Neural crest cell (in vitro differentiated cells): ENCODE measurements at regions not wholly inside any gene's neighbourhood (a gene's known extent, or its start where the extent isn't known, plus 50 kb on each side); places are given as distances from the start of the nearest gene placed in this dataset.

Experiments used
- DNase-seq: peaks from one replicate; pipeline ENCODE4 v3.0.0; 2021; ENCODE audit warnings: low read depth, mixed read lengths, low spot score
- H3K27ac Mint-ChIP-seq: one replicate; pipeline ENCODE4 v1.8.0; 2021; ENCODE audit warnings: mild to moderate bottlenecking, mixed read lengths; ENCODE audit not compliant: unreplicated experiment
- H3K27me3 Mint-ChIP-seq: 2 replicates; pipeline ENCODE4 v1.8.0; 2021; ENCODE audit warnings: low read depth, mild to moderate bottlenecking, mixed read lengths
- H3K36me3 Mint-ChIP-seq: 2 replicates; pipeline ENCODE4 v1.8.0; 2021; ENCODE audit warnings: low read depth, mild to moderate bottlenecking, mixed read lengths
- H3K4me1 Mint-ChIP-seq: 2 replicates; pipeline ENCODE4 v1.8.0; 2021; ENCODE audit warnings: mixed read lengths
- H3K4me3 Mint-ChIP-seq: one replicate; pipeline ENCODE4 v1.8.0; 2021; ENCODE audit warnings: mild to moderate bottlenecking, mixed read lengths
- H3K9me3 Mint-ChIP-seq: 2 replicates; pipeline ENCODE4 v1.8.0; 2021; ENCODE audit warnings: mixed read lengths
- TF ChIP-seq, protein P1 (sequence below): fragments of 200-600 bp; sonication (generic); conservative IDR thresholded peaks from 2 replicates; pipeline ENCODE4 v1.5.0; 2021; ENCODE audit warnings: antibody characterized with exemption, mild to moderate bottlenecking

DNA sequence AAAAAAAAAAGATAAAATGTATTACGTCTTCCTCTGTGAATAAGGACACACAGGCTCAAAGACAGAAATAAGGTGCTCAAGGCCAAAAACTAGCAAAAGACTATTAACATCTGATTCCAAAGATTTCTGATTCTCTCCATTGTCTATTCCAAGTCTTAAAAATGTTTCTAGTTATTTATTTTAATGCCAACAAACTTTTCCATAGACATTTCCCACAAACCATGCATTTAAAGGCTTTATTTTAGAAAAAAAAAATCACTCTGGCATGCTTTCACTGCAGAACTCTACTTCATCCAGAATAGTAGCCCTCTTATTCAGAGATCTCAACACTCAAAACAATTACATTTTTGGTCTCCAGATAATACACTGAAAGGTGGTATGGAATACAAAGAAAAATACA is 545.0 kb upstream of the TENM3 start:
- TF ChIP-seq, protein P1, sequence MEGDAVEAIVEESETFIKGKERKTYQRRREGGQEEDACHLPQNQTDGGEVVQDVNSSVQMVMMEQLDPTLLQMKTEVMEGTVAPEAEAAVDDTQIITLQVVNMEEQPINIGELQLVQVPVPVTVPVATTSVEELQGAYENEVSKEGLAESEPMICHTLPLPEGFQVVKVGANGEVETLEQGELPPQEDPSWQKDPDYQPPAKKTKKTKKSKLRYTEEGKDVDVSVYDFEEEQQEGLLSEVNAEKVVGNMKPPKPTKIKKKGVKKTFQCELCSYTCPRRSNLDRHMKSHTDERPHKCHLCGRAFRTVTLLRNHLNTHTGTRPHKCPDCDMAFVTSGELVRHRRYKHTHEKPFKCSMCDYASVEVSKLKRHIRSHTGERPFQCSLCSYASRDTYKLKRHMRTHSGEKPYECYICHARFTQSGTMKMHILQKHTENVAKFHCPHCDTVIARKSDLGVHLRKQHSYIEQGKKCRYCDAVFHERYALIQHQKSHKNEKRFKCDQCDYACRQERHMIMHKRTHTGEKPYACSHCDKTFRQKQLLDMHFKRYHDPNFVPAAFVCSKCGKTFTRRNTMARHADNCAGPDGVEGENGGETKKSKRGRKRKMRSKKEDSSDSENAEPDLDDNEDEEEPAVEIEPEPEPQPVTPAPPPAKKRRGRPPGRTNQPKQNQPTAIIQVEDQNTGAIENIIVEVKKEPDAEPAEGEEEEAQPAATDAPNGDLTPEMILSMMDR = no peak
- H3K4me3 Mint-ChIP-seq = no peak overlapping the region
- H3K27me3 Mint-ChIP-seq = no peaks in the 10 kb centered on the region
- peaks cover 2% of the 10 kb centered on the region for H3K9me3 Mint-ChIP-seq
- DNase-seq = no peak
- H3K27ac Mint-ChIP-seq = no peak overlapping the region
- peaks cover 26% of the 10 kb centered on the region for H3K4me1 Mint-ChIP-seq
- no peaks in the 10 kb centered on the region for H3K36me3 Mint-ChIP-seq

GRCh38 chr4:181701214-181701613 is 542.0 kb upstream of the TENM3 start:
- peaks cover 5% of the 10 kb centered on the region for H3K4me1 Mint-ChIP-seq
- no peak for DNase-seq
- no peaks in the 10 kb centered on the region for H3K27me3 Mint-ChIP-seq
- no peaks in the 10 kb centered on the region for H3K36me3 Mint-ChIP-seq
- peaks cover 1% of the 10 kb centered on the region for H3K9me3 Mint-ChIP-seq
- no peak overlapping the region for H3K27ac Mint-ChIP-seq
- TF ChIP-seq, protein P1 = no peak
- H3K4me3 Mint-ChIP-seq = no peak overlapping the region

- Mint-ChIP-seq H3K4me1 (peaks cover 3% of the 10 kb centered on the region), H3K27ac (no peak overlapping the region), H3K4me3 (no peak overlapping the region), H3K36me3 (no peaks in the 10 kb centered on the region), H3K9me3 (no peaks in the 10 kb centered on the region), H3K27me3 (no peaks in the 10 kb centered on the region)
- DNase-seq = no peak
- TF ChIP-seq, protein P1 = no peak
Observed at GRCh38 chr4:181701894-181702293, 541.3 kb upstream of the TENM3 start.

DNA sequence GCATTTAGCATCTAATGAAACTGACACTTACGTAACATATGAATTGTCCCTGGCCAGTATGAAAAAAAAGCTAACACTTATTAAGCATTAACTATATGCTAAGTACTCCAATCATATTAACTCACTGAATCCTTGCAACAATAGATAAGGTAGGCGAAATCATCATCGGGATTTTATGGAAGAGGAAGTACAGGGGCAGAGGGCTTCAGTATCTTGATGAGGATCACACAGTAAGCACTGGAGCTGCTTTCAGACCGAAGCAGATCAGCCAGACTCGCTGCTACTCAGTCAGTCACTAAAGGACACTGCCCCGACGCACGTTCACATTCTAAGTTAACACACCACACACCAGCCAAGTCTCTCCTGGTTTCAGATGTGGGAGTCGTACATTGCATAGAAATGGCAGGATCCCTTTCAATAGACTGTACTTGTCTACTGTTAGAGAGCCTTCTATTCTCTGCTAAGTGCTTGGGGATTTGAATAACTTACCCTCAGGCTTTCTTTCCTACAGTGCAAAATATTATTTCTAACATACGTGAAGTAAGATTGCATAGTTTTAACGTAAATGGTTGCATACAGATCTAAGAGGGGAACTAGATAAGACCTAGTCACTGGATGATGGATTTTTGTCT is 540.2 kb upstream of the TENM3 start:
- TF ChIP-seq, protein P1 = no peak
- H3K27me3 Mint-ChIP-seq = no peaks in the 10 kb centered on the region
- H3K36me3 Mint-ChIP-seq = no peaks in the 10 kb centered on the region
- no peak overlapping the region for H3K27ac Mint-ChIP-seq
- no peak overlapping the region for H3K4me3 Mint-ChIP-seq
- H3K4me1 Mint-ChIP-seq = peaks cover 3% of the 10 kb centered on the region
- H3K9me3 Mint-ChIP-seq = no peaks in the 10 kb centered on the region
- no peak for DNase-seq

GRCh38 chr4:181710143-181710542 is 533.1 kb upstream of the TENM3 start:
- Mint-ChIP-seq H3K27me3 (no peaks in the 10 kb centered on the region), H3K4me3 (no peak overlapping the region), H3K4me1 (no peaks in the 10 kb centered on the region), H3K27ac (no peak overlapping the region), H3K9me3 (peaks cover 7% of the 10 kb centered on the region), H3K36me3 (peaks cover 2% of the 10 kb centered on the region)
- DNase-seq = no peak
- TF ChIP-seq, protein P1 = no peak
